Activated CD4-positive, alpha-beta T cell treated with anti-CD3 and anti-CD28 coated beads for 36 hours (primary cell): ENCODE measurements at regions not wholly inside any gene's neighbourhood (a gene's known extent, or its start where the extent isn't known, plus 50 kb on each side); places are given as distances from the start of the nearest gene placed in this dataset.
"Not testable (repeated sequence)": the region's sequence is repeated elsewhere in the genome, so short reads cannot be mapped to it uniquely, and the experiment has no call there.

Experiments
- ATAC-seq: fragments of 200-7000 bp; cut with Tn5 transposase; one replicate; pipeline ENCODE4 v1.10.0; 2021; ENCODE audit warnings: mild to moderate bottlenecking, moderate library complexity
- CTCF ChIA-PET: fragments of 350-600 bp; sonication (Branson Sonifier 250); formaldehyde crosslinking; loops from one replicate; lab custom pipeline; 2021; ENCODE audit warnings: antibody characterized with exemption; lab: Charles Lee
- POLR2A ChIA-PET: fragments of 350-600 bp; sonication (Branson Sonifier 250); formaldehyde crosslinking; loops from one replicate; lab custom pipeline; 2021; ENCODE audit warnings: antibody characterized with exemption, inconsistent platforms; lab: Charles Lee
- DNase-seq: peaks from one replicate; pipeline ENCODE4 v3.0.0-alpha.2; 2020
- H3K27ac Mint-ChIP-seq: one replicate; pipeline ENCODE4 v1.8.0; 2021; ENCODE audit warnings: mixed read lengths
- H3K27me3 Mint-ChIP-seq: one replicate; pipeline ENCODE4 v1.8.0; 2021; ENCODE audit warnings: mixed read lengths
- H3K36me3 Mint-ChIP-seq: one replicate; pipeline ENCODE4 v1.8.0; 2021; ENCODE audit warnings: low read depth, mixed read lengths
- H3K4me1 Mint-ChIP-seq: one replicate; pipeline ENCODE4 v1.8.0; 2021; ENCODE audit warnings: mixed read lengths
- H3K4me3 Mint-ChIP-seq: one replicate; pipeline ENCODE4 v1.8.0; 2021; ENCODE audit warnings: mild to moderate bottlenecking, moderate library complexity, mixed read lengths
- H3K9me3 Mint-ChIP-seq: one replicate; pipeline ENCODE4 v1.8.0; 2021; ENCODE audit warnings: low read depth, mixed read lengths
- intact Hi-C, 2 experiments: fragments of 100-400 bp; cut with DNase I in 1 of 2; cut with micrococcal nuclease in 1 of 2; formaldehyde crosslinking; loops; one replicate each; pipeline versions ENCODE4 v1.14.2 to v1.15.1; 2022 to 2024; cut with DNase I, micrococcal nuclease

DNA sequence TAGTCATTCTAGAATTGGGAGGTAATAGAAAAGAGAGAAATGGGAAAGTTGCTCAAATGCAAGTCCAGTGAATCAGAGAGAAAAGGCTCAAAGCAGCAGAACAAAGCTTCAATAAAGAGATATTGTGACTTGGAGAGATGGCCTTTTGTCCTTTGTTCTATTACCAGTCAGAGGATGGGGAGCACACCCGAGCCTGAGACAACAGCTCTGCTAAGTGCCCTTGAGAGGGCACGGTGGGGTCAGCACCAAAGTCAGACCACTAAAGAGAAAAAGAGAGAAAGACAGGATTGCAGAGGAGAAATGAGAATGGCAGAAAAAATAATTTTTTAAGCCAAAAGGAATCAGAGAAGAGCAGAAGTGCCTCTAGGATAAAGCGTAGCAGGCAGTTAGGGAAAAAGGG lies 553.1 kb downstream of the TTLL7 start:
- H3K36me3 Mint-ChIP-seq, DNase-seq, H3K27me3 Mint-ChIP-seq, POLR2A ChIA-PET, intact Hi-C loops, H3K4me3 Mint-ChIP-seq, H3K27ac Mint-ChIP-seq, ATAC-seq, H3K9me3 Mint-ChIP-seq, CTCF ChIA-PET: not testable (repeated sequence)
- H3K4me1 Mint-ChIP-seq, result peaks cover 11% of the 10 kb centered on the region

DNA sequence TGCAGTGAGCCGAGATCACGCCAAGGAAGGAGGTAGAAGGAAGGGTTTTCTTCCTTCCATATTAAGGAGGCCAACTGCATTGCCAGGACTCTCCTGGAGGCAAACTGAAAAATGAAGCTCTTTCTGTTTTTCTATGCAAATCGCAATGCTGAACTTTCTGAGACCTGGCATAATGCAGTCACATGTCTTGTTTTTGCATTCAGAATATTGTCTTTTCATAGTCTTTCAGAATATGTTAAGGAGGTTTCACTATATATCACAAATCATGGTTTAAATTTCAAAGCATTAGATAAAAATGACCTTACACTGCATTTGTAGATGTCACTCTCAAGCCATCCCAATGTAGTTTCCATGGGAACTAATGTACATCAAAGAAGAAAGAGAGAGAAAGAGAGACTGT lies 556.5 kb downstream of the TTLL7 start:
- H3K36me3 Mint-ChIP-seq, DNase-seq, H3K9me3 Mint-ChIP-seq, H3K4me1 Mint-ChIP-seq, H3K4me3 Mint-ChIP-seq, H3K27ac Mint-ChIP-seq, ATAC-seq, intact Hi-C loops, CTCF ChIA-PET, POLR2A ChIA-PET, H3K27me3 Mint-ChIP-seq: not testable (repeated sequence)

DNA sequence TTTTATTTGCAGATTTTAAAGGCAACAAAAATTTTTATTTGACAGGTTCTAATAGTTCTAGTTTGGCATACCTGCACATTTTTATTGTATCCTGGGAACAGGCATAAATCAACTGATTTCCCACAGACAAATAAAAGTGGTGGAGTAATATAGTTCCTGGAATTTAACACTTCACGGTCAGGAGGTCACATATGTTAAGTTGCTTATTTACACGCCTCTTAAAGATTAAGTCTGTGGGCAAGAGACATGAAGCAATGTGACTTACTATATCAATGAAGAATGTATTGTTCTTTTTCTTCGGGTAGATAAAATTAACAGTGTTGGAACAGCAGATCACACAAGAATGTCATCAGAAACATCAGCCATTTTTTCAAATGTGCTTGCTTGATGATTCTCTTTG lies 558.3 kb downstream of the TTLL7 start:
- H3K36me3 Mint-ChIP-seq, CTCF ChIA-PET, H3K9me3 Mint-ChIP-seq, DNase-seq, POLR2A ChIA-PET, H3K27ac Mint-ChIP-seq, intact Hi-C loops, H3K4me1 Mint-ChIP-seq, H3K27me3 Mint-ChIP-seq, H3K4me3 Mint-ChIP-seq, ATAC-seq: not testable (repeated sequence)

DNA sequence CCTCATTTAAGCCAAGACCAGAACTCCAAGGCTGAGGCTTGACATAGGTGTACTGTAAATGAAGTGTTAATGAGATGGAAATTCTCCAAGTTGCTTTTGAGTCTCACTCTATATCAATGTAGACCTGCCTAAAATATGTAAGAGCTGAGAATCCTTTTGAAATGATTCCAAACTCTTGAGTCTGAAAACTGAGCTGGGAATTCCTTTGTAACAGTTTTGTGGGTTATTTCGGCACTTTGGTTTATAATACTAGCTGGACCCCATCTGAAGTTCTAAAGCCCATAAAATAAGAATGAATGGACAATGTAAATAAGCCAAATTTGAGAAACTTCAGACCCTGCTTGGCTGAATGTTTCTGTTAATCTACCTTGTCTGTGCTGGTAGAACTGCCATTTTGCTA lies 558.9 kb downstream of the TTLL7 start:
- ATAC-seq, H3K4me1 Mint-ChIP-seq, intact Hi-C loops, H3K4me3 Mint-ChIP-seq, DNase-seq, POLR2A ChIA-PET, CTCF ChIA-PET, H3K9me3 Mint-ChIP-seq, H3K36me3 Mint-ChIP-seq, H3K27ac Mint-ChIP-seq, H3K27me3 Mint-ChIP-seq: not testable (repeated sequence)

DNA sequence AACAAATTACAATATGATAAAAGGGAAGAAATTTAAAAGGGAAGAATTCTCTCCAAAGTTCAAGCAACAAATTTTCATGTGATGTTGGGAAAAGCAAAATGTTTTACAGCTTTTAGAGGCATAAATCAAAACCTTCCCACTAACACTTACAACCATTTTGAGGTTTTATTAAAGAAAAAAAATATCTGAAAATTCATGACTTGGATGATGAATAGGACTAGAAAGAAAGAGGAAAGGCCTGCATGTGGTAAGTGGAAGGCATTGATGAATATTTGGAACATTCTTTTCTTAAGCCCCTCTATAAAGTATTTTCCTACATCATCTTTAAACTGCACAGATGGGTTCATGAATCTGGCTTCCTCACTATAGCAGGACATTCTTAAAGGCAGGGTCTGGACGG lies 560.6 kb downstream of the TTLL7 start:
- CTCF ChIA-PET, H3K27me3 Mint-ChIP-seq, H3K9me3 Mint-ChIP-seq, intact Hi-C loops, POLR2A ChIA-PET, H3K4me1 Mint-ChIP-seq, H3K27ac Mint-ChIP-seq, ATAC-seq, H3K36me3 Mint-ChIP-seq, H3K4me3 Mint-ChIP-seq, DNase-seq: not testable (repeated sequence)

DNA sequence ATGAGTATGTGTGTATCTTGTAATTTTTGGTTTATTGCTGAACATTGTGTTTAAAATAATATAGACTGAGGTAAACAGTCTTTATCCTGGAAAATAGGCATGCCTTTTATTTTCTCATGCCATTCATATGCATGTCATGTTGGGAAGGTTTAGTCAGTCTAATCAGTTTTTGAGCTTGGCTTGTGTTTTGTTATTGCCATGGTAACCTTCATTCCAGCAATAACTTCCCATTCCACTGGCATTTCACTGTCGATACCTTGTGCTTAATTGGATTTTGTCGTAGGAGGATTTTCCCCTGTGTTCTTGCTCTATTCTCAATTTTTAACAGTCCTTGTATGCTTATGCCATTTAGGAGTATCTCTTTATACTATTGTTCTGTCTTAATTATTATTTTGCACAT lies 563.6 kb downstream of the TTLL7 start:
- H3K4me1 Mint-ChIP-seq, H3K27ac Mint-ChIP-seq, CTCF ChIA-PET, H3K9me3 Mint-ChIP-seq, DNase-seq, POLR2A ChIA-PET, H3K36me3 Mint-ChIP-seq, H3K27me3 Mint-ChIP-seq, ATAC-seq, intact Hi-C loops, H3K4me3 Mint-ChIP-seq: not testable (repeated sequence)

DNA sequence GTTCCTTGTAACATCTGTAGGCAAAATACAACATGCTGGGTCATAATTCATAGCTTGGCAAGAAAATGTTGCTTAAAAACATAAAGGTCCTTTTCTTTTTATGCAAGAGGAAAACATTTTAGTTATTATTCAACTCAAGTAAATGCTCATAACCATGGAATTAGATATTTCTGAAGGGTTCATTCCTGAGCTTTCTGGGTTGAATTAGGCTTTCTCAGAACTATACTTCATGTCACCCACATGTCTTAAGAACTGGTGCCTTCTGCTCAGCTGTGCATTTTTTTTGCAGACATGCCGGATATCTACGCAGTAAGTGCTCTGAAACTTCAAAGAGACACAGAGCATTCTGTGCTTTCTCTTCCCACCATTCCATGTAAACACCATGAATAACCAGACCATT lies 571.4 kb downstream of the TTLL7 start:
- ATAC-seq, H3K27ac Mint-ChIP-seq, H3K36me3 Mint-ChIP-seq, intact Hi-C loops, H3K4me3 Mint-ChIP-seq, H3K4me1 Mint-ChIP-seq, CTCF ChIA-PET, DNase-seq, POLR2A ChIA-PET, H3K9me3 Mint-ChIP-seq, H3K27me3 Mint-ChIP-seq: not testable (repeated sequence)

DNA sequence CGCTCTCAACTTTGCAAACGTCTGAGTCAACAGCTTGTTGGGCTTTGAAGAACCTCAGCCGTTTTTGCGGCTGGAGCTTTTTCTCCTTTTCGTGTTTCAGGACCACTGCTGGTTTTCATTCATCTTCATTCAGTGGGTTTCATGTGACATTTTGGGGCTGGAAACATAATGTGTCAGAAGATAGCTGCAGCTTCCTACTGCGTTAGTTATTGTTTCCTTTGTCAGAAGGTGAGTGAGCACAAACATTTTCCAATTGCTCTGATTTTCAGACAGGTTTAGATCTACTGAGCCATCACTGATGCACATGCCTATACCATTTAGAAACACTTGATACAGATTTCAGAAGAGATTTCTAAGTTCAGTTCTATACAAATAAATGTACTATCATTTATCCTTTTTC lies 575.5 kb downstream of the TTLL7 start:
- CTCF ChIA-PET, DNase-seq, H3K9me3 Mint-ChIP-seq, H3K36me3 Mint-ChIP-seq, intact Hi-C loops, POLR2A ChIA-PET, H3K27ac Mint-ChIP-seq, H3K4me3 Mint-ChIP-seq, H3K27me3 Mint-ChIP-seq, H3K4me1 Mint-ChIP-seq: not testable (repeated sequence)
- ATAC-seq, result peak; percentile 66

DNA sequence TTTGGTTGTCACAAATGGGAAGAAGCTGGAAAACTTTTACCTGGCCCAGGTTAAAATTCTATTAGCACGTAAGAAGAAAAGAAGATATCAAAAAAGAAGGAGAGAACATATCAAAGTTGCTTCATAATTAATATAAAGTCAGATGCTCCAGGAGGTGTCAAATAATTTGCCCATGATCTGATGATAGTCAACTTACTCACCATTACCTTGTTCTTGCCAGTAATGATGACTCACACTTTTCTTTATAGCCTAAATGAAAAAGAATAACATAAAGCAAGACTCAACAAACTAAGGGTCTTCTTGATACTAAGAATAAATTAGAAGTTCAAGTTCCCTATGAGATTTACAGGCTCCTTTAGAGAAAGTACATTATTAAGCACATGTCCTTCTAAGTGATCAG lies 580.4 kb downstream of the TTLL7 start:
- Mint-ChIP-seq H3K27ac (no peak overlapping the region), H3K27me3 (no peaks in the 10 kb centered on the region), H3K9me3 (no peaks in the 10 kb centered on the region), H3K36me3 (no peaks in the 10 kb centered on the region), H3K4me1 (peaks cover 4% of the 10 kb centered on the region), H3K4me3 (no peak overlapping the region)
- intact Hi-C loops, result no loop called here
- POLR2A ChIA-PET, result no interaction called here
- ATAC-seq, result no peak
- CTCF ChIA-PET, result no interaction called here
- DNase-seq, result no peak

DNA sequence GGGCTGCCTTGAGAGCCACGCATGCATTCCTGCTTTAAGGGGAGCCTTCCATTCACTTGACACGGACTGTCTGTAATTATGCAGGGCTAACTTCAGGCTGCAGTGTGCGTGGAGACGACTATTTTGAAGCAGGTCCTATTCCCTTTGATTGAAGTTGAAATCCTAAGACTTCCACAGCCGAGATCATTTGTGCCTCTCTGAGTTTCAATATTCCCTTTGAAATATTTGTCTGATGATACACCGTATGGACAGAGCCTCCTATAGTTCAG lies 585.2 kb downstream of the TTLL7 start:
- intact Hi-C loops, H3K4me1 Mint-ChIP-seq, CTCF ChIA-PET, POLR2A ChIA-PET, H3K9me3 Mint-ChIP-seq, H3K36me3 Mint-ChIP-seq, DNase-seq, H3K27me3 Mint-ChIP-seq, ATAC-seq, H3K27ac Mint-ChIP-seq, H3K4me3 Mint-ChIP-seq: not testable (repeated sequence)

DNA sequence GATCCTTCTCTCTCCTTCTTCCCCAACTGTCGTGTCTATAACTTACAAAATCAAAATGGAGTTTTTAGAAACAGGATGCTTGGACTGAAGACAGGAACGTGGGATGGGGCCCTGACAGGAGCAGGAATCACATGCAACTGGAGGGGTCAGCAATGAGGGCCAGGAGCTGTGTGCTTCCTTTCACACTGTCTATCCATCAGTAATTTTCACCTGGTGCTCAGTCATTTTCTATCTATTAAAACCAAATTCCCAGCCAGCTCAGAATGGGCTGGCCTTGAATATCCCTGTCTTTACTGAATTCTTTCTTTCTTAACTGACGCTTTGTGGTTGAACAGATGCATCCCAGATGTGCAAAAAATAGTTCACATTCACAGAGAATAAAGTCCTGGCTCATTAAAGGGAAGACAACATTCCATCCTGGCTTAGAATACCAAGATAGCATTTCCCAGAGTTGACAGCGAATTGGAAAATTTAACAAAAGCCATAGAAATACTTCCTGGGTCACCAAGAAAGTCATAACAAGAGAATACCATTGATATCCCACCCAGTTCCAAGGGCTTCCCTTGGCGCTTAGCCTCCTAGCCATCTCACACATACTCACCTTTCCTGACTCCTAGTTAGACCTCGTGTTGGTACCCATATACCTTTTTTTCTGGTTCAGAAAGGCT lies 588.1 kb downstream of the TTLL7 start:
- H3K9me3 Mint-ChIP-seq, intact Hi-C loops, H3K4me1 Mint-ChIP-seq, H3K27ac Mint-ChIP-seq, H3K36me3 Mint-ChIP-seq, H3K4me3 Mint-ChIP-seq, POLR2A ChIA-PET, DNase-seq, ATAC-seq, CTCF ChIA-PET, H3K27me3 Mint-ChIP-seq: not testable (repeated sequence)

DNA sequence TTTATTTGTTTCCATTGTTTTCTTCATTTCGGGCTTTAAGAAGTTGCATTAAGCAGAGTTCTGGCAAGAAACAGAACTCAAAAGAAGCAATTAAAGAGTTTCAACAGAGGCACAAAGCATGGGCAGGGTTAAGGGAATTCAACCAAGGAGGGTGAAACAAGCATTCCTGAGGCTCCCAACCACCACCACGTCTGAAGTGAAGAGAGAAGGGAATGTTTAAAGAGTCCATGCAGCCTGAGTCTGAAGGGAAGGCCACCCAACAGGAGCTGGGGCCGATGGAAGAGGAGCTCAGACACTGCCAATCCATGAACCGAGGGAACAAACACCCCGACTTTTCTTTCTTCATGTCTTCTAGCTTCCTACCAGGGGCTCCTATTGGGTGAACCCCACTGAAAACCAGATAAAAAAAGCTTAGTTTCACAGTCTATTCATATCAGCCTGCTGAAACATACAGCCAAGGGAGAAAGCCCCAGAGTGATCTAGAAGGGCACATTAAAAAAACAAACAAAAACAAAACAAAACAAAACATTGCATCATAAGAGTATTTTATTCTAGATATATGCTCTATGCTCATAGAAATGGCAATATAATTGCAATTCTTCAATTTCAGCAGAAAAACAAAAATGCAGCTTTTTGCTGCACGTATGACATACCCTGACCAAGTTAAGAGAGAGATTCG lies 592.1 kb downstream of the TTLL7 start:
- H3K4me3 Mint-ChIP-seq, DNase-seq, H3K27ac Mint-ChIP-seq, H3K36me3 Mint-ChIP-seq, H3K4me1 Mint-ChIP-seq, ATAC-seq, POLR2A ChIA-PET, CTCF ChIA-PET, H3K27me3 Mint-ChIP-seq, H3K9me3 Mint-ChIP-seq, intact Hi-C loops: not testable (repeated sequence)
